HG03558 (cell line): ENCODE measurements at regions not wholly inside any gene's neighbourhood (a gene's known extent, or its start where the extent isn't known, plus 50 kb on each side); places are given as distances from the start of the nearest gene placed in this dataset.
"Not testable (repeated sequence)": the region's sequence is repeated elsewhere in the genome, so short reads cannot be mapped to it uniquely, and the experiment has no call there.

Experiments used
- ATAC-seq: cut with Tn5 transposase; IDR thresholded peaks from one replicate; pipeline ENCODE4 v1.9.1; 2021; ENCODE audit warnings: moderate number of reproducible peaks; ENCODE audit not compliant: unreplicated experiment; ENCODE audit errors: extremely low read depth

DNA sequence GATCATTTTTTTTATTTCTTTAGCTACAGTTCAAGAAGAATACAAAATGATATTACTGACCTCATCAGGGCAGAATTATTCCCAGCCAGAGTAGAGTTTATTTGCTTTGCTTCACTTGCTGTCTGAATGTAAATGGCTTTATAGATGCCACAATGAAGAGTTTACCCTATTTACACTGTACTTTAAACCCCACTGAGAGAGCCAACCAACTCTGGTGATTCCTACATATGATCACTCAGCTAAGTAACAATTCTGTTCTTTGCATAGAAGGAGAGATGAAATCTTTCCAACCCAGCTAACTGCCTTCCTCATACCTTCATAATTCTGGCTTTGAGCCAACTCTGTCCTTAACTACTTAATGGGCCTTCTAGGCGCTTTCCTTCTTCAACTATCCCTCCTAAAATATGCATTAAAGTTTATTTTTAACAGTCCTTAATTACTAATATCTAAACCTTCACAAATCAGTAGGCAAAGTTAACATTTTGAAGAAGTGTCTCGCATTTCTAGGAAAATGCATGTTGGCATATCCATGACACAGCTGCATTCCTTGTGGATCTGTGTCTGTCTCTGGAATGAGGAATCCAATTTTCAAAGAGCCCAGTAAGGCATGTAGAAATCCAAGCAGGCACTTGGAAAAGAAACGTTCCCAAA is 284.8 kb upstream of the GRAMD2B start:
- no peak for ATAC-seq

DNA sequence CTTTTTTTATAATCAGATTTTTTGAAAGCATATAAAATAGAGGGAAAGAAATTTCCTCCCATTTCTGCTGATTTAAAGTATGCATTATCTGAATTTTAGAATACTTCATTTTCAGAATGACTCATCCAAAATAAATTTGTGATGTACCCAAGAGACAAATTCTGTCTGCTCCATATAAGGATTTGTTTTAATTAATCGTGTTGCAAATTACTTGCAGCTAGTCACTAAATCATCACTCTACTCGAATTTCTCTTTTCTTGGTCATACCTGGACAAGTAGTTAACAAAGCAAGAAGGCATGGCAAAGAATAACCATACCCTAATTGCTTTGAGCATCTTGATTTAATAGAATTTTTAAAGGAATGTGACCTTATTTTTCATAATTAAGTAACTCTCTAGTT is 284.1 kb upstream of the GRAMD2B start:
- ATAC-seq = no peak

GRCh38 chr5:126139773-126140172 is 283.4 kb upstream of the GRAMD2B start:
- ATAC-seq = no peak

DNA sequence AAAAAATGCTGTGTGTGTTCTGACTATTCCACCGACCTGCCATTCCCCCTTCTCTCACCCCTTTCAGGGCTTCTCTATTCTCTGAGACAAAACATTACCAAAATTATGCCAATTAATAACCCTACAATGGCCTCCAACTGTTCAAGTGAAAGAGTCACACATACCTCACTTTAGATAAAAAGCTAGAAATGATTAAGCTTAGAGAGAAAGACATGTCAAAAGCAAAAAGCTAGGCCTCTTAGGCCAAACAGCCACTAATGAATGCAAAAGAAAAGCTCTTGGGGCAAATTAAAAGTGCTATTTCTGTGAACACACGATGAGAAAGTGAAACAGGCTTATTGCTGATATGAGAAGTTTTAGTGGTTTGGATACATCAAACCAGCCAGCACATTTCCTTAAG is 279.6 kb upstream of the GRAMD2B start:
- ATAC-seq = no peak

GRCh38 chr5:126150319-126150718 is 272.9 kb upstream of the GRAMD2B start:
- ATAC-seq = not testable (repeated sequence)

GRCh38 chr5:126155298-126155697 is 267.9 kb upstream of the GRAMD2B start:
- not testable (repeated sequence) for ATAC-seq

GRCh38 chr5:126166368-126166767 is 256.8 kb upstream of the GRAMD2B start:
- no peak for ATAC-seq

- no peak for ATAC-seq
These were observed 254.4 kb upstream of the GRAMD2B start for GRCh38 chr5:126168785-126169184.

- ATAC-seq = no peak
These were observed 251.3 kb upstream of the GRAMD2B start for GRCh38 chr5:126171916-126172315.

DNA sequence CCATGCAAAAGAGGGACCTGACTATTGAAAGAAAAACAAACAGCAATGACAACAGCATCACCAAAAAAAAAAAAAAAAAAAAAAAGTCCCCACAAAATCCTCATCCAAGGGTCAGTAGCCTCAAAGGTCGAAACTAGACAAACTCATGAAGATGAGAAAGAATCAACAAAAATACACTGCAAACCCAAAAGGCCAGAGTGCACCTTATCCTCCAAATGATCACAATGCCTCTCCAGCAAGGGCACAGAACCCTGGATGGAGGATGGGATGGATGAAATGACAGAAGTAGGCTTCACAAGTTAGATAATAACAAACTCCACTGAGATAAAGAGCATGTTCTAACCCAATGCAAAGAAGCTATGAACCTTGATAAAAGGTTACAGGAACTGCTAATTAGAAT is 250.4 kb upstream of the GRAMD2B start:
- ATAC-seq = no peak

DNA sequence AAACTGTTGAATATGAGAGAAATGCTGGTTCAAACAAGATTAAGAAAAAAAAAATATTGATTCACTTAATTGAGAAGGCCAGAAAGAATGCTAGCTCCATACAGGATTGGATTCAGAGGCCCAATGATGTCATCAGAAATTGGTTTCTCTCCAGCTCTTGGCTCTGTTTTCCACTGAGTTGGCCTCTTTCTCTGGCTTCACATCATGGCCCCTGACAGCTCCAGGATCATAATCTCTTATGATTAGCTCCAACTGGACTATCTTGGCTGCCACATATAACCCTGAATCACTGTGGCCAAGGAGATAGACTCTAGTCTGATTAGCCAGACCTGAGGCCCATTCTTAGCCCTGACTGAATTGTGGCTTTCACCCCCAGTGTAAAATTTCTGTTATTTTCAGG is 244.7 kb upstream of the GRAMD2B start:
- no peak for ATAC-seq

GRCh38 chr5:126182971-126183695 is 240.1 kb upstream of the GRAMD2B start:
- ATAC-seq = no peak

- ATAC-seq = no peak
These were observed 238.7 kb upstream of the GRAMD2B start for GRCh38 chr5:126184474-126184873.

GRCh38 chr5:126186210-126186609 is 237.0 kb upstream of the GRAMD2B start:
- no peak for ATAC-seq

GRCh38 chr5:126188804-126189203 is 234.4 kb upstream of the GRAMD2B start:
- ATAC-seq = no peak

DNA sequence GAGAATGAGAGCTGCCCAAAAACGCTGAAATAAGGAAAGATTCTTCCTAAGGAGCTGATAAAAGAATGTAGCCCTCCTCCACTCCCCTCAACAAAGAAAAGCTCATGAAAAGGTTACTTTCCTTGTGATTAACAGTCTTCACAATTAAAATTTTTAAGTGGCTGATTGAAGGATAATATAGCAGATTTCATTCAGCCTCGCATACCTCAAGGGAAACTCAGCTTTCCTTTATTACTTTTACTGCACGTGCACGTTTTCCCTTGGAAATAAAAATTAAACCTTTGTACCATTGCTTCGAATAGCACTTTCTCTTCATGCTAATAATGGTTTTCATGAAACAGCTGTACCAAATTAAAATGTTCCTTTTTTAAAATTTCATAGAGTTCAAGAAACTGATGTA is 234.0 kb upstream of the GRAMD2B start:
- no peak for ATAC-seq

- no peak for ATAC-seq
These were observed 233.3 kb upstream of the GRAMD2B start for GRCh38 chr5:126189862-126190261.

DNA sequence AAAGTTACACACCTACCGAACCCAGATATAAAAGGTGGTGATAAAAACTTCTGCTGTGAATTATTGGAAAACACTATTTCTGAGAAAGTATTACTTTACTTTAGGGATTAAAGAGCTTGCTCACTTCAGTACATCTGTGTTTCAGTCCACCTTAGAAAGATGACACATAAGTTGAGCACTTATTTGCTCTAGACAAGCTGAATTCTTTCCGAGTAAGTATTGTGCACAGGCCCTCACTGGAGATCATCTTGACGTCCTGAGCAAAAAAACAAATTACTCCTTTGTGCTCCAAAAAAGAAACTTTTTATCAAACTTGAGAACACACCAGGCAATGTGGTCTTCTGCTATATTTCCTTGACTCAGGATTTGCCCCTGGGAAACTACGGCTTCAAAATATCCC is 231.0 kb upstream of the GRAMD2B start:
- ATAC-seq = no peak

- no peak for ATAC-seq
These were observed 227.7 kb upstream of the GRAMD2B start for GRCh38 chr5:126195410-126196100.

DNA sequence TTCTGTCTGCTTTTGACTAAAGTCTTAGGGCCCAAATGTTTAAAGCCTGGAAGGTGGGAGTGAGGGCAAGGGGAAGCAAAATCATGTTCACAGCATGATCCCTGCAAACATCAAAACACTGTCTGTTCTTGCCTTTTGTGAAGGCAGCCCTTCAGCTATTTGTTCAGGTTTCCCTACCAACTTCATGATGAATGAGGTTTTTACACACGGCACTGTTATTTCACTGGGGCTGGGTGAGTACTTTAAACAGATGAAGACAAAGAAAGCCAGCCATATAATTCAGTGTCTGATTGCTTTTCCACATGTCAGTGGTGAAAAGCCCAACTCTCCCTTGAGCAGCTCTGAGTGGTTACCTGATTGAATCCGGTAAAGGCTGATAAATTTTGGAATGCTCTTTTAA is 224.7 kb upstream of the GRAMD2B start:
- no peak for ATAC-seq

GRCh38 chr5:126199467-126199866 is 223.7 kb upstream of the GRAMD2B start:
- no peak for ATAC-seq
